ENCODE measurements at regions not wholly inside any gene's neighbourhood (a gene's known extent, or its start where the extent isn't known, plus 50 kb on each side); places are given as distances from the start of the nearest gene placed in this dataset.

GRCh38 chr14:28608851-28609828, 157.4 kb upstream of the FOXG1 start:
- no peak for TF ChIP-seq MYC (IDR thresholded peaks at IDR 0.05; ENCODE audit: low read depth, low read length)
- TF ChIP-seq CTCF (IDR thresholded peaks at IDR 0.05; ENCODE audit: low read depth, low read length): peak; percentile 85
- TF ChIP-seq POLR2A (IDR thresholded peaks at IDR 0.05; ENCODE audit: extremely low read depth, insufficient read length): no peak
- peak; percentile 65 for DNase-seq (ENCODE audit: low read depth)
- no peak overlapping the region for H3K4me3 ChIP-seq (ENCODE audit: low read depth, low read length)

GRCh38 chr14:28612414-28612813, 154.2 kb upstream of the FOXG1 start:
- H3K4me3 ChIP-seq (ENCODE audit: low read depth, low read length): no peak overlapping the region
- no peak for DNase-seq (ENCODE audit: low read depth)
- TF ChIP-seq MAX (IDR thresholded peaks at IDR 0.05; ENCODE audit: low read depth, low read length) (no peak), POLR2A (IDR thresholded peaks at IDR 0.05; ENCODE audit: extremely low read depth, insufficient read length) (no peak), MYC (IDR thresholded peaks at IDR 0.05; ENCODE audit: low read depth, low read length) (no peak), CTCF (IDR thresholded peaks at IDR 0.05; ENCODE audit: low read depth, low read length) (no peak)

DNA sequence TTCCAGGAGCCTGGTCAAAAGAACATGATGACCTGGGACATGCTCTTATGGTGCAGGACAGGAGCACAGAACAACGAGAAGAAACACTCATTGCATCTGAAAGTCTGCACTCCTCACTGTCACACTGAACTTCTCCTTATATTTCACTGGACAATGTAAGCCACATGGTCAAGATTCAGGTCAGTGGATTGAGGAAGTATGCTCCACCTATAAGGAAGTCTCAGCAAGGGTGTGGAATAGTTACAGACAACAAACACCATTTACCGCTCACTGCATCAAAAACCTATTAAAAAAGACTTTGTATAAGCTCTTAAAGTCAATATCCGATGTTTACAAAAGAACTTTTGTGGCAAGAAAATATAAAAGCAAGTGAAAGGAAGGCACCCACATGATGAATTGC, 153.1 kb upstream of the FOXG1 start:
- peak; percentile 1 for DNase-seq (ENCODE audit: low read depth)
- H3K4me3 ChIP-seq (ENCODE audit: low read depth, low read length): no peak overlapping the region
- TF ChIP-seq MAX (IDR thresholded peaks at IDR 0.05; ENCODE audit: low read depth, low read length): no peak
- TF ChIP-seq POLR2A (IDR thresholded peaks at IDR 0.05; ENCODE audit: extremely low read depth, insufficient read length): no peak
- TF ChIP-seq CTCF (IDR thresholded peaks at IDR 0.05; ENCODE audit: low read depth, low read length): no peak
- TF ChIP-seq MYC (IDR thresholded peaks at IDR 0.05; ENCODE audit: low read depth, low read length): no peak

DNA sequence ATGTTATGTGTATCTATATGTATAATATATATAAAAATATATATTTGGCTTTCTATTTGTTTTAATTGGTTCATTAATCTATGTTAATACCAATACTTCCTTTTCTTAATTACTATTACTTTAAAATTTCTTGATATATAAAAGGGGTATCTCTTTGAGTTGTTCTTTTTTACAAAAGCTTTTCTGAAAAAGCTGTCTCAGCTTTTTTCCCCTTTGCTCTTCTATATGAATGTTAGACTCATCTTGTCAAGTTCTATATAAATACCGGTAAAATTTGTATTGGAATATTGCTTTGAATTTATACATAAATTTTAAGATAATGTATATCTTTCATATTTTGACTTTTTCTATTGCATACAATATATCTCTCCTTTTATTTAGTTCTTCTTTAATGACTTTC, 139.8 kb upstream of the FOXG1 start:
- TF ChIP-seq CTCF (IDR thresholded peaks at IDR 0.05; ENCODE audit: low read depth, low read length) (no peak), POLR2A (IDR thresholded peaks at IDR 0.05; ENCODE audit: extremely low read depth, insufficient read length) (no peak), MAX (IDR thresholded peaks at IDR 0.05; ENCODE audit: low read depth, low read length) (no peak), MYC (IDR thresholded peaks at IDR 0.05; ENCODE audit: low read depth, low read length) (no peak)
- no peak for DNase-seq (ENCODE audit: low read depth)
- H3K4me3 ChIP-seq (ENCODE audit: low read depth, low read length): no peak overlapping the region

DNA sequence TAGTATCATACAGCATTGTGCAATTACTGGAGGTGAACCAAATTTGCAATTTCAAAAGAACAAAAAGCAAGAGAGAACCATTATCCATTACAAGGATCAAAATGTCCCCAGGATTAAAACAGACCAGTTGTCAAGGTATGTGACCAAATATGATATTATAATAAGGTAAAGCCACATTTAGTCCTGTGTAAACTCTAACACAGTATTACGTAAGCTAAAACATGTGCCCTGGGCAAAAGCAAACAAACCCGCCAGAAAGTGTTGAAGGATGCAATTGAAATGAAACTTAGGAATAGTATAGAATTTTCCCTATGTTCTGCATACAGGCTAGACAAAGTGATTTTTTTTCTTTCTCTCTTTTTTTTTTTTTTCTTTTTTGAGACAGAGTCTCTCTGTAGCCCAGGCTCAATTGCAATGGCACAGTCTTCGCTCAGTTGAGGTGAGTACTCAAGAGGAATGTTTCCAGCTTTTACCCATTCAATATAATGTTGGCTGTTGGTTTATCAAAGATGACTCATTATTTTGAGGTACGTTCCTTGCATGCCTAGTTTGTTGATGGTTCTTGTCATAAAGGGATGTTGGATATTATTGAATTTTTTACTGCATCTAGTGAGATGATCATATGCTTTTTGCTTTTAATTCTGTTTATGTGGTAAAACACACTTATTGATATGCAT, 137.1 kb upstream of the FOXG1 start:
- TF ChIP-seq POLR2A (IDR thresholded peaks at IDR 0.05; ENCODE audit: extremely low read depth, insufficient read length) (no peak), CTCF (IDR thresholded peaks at IDR 0.05; ENCODE audit: low read depth, low read length) (no peak), MYC (IDR thresholded peaks at IDR 0.05; ENCODE audit: low read depth, low read length) (no peak), MAX (IDR thresholded peaks at IDR 0.05; ENCODE audit: low read depth, low read length) (no peak)
- no peak overlapping the region for H3K4me3 ChIP-seq (ENCODE audit: low read depth, low read length)
- no peak for DNase-seq (ENCODE audit: low read depth)
